ENCODE measurements at regions not wholly inside any gene's neighbourhood (a gene's known extent, or its start where the extent isn't known, plus 50 kb on each side); places are given as distances from the start of the nearest gene placed in this dataset.

- peak in 16 of 58 donors; percentile 0 to 32 (median 7) for DNase-seq
Measured at GRCh38 chr11:24238771-24239645, 257.8 kb upstream of the LUZP2 start.

GRCh38 chr11:24239930-24240329, 256.9 kb upstream of the LUZP2 start:
- DNase-seq: no peak

GRCh38 chr11:24240496-24241175, 256.2 kb upstream of the LUZP2 start:
- no peak for DNase-seq

- DNase-seq: no peak
Measured at GRCh38 chr11:24246715-24247114, 250.1 kb upstream of the LUZP2 start.

- DNase-seq: no peak
Measured at GRCh38 chr11:24247846-24248245, 249.0 kb upstream of the LUZP2 start.

- DNase-seq: no peak
Measured at GRCh38 chr11:24249921-24250320, 246.9 kb upstream of the LUZP2 start.

GRCh38 chr11:24253237-24253760, 243.6 kb upstream of the LUZP2 start:
- DNase-seq: no peak

- no peak for DNase-seq
Measured at GRCh38 chr11:24264868-24265267, 232.0 kb upstream of the LUZP2 start.

- DNase-seq: no peak
Measured at GRCh38 chr11:24267014-24267413, 229.8 kb upstream of the LUZP2 start.

- no peak for DNase-seq
Measured at GRCh38 chr11:24271798-24272197, 225.1 kb upstream of the LUZP2 start.

GRCh38 chr11:24274214-24274781, 222.6 kb upstream of the LUZP2 start:
- peak in 1 of 58 donors; percentile 0 for DNase-seq

- no peak for DNase-seq
Measured at GRCh38 chr11:24286238-24286637, 210.6 kb upstream of the LUZP2 start.

- DNase-seq: no peak
Measured at GRCh38 chr11:24289301-24289700, 207.6 kb upstream of the LUZP2 start.

- no peak for DNase-seq
Measured at GRCh38 chr11:24293964-24294363, 202.9 kb upstream of the LUZP2 start.

- no peak for DNase-seq
Measured at GRCh38 chr11:24295360-24295759, 201.5 kb upstream of the LUZP2 start.

GRCh38 chr11:24297461-24297860, 199.4 kb upstream of the LUZP2 start:
- DNase-seq: no peak

- DNase-seq: no peak
Measured at GRCh38 chr11:24298146-24298545, 198.7 kb upstream of the LUZP2 start.

GRCh38 chr11:24311974-24312373, 184.9 kb upstream of the LUZP2 start:
- no peak for DNase-seq

- DNase-seq: no peak
Measured at GRCh38 chr11:24312464-24313238, 184.2 kb upstream of the LUZP2 start.

GRCh38 chr11:24321229-24321628, 175.6 kb upstream of the LUZP2 start:
- no peak for DNase-seq

GRCh38 chr11:24324211-24324610, 172.6 kb upstream of the LUZP2 start:
- DNase-seq: no peak
